OCI-LY7 (cell line): ENCODE measurements at regions not wholly inside any gene's neighbourhood (a gene's known extent, or its start where the extent isn't known, plus 50 kb on each side); places are given as distances from the start of the nearest gene placed in this dataset.

Experiments used
- BruUV-seq: library from RNA; stranded (reverse); fragments of 400-500 nt; replicated peaks from 2 replicates; lab custom pipeline; 2021; lab: Mats Ljungman, UMichigan
- CTCF ChIA-PET: fragments of 300-600 bp; sonication (Branson Sonifier 250); formaldehyde crosslinking; loops from one replicate; lab custom pipeline; 2022; ENCODE audit warnings: antibody characterized with exemption; ENCODE audit not compliant: unreplicated experiment; lab: Charles Lee
- POLR2A ChIA-PET: fragments of 300-600 bp; sonication (Branson Sonifier 250); formaldehyde crosslinking; loops from one replicate; lab custom pipeline; 2022; ENCODE audit warnings: antibody characterized with exemption; lab: Charles Lee
- DNase-seq: peaks from one replicate; pipeline ENCODE4 v3.0.0-alpha.2; 2015; ENCODE audit warnings: low spot score
- H2AFZ ChIP-seq: fragments of 200-600 bp; sonication (generic), shearing (Covaris generic); 2 replicates; pipeline ENCODE4 v1.6.1; 2014; ENCODE audit warnings: mild to moderate bottlenecking, antibody characterized with exemption, low read length, moderate library complexity
- H3K27ac ChIP-seq: fragments of 200-600 bp; sonication (generic); 2 replicates; pipeline ENCODE4 v1.5.1; 2014; ENCODE audit warnings: mixed run types, low read depth, mild to moderate bottlenecking, moderate library complexity, low read length, inconsistent platforms; ENCODE audit not compliant: poor library complexity, severe bottlenecking
- H3K36me3 ChIP-seq: fragments of 200-600 bp; sonication (generic); 2 replicates; pipeline ENCODE4 v1.6.1; 2014; ENCODE audit warnings: mild to moderate bottlenecking, antibody characterized with exemption, low read length, moderate library complexity, mixed read lengths; ENCODE audit not compliant: insufficient read depth
- H3K4me1 ChIP-seq: fragments of 200-600 bp; sonication (generic); 2 replicates; pipeline ENCODE4 v1.5.1; 2014; ENCODE audit warnings: mild to moderate bottlenecking, low read length; ENCODE audit not compliant: insufficient read depth, poor library complexity, severe bottlenecking
- H3K4me2 ChIP-seq: fragments of 200-600 bp; sonication (generic); 2 replicates; pipeline ENCODE4 v1.6.1; 2014; ENCODE audit warnings: mild to moderate bottlenecking, low read length
- H3K4me3 ChIP-seq: fragments of 200-600 bp; sonication (generic); 2 replicates; pipeline ENCODE4 v1.5.1; 2014; ENCODE audit warnings: mild to moderate bottlenecking, low read depth, low read length; ENCODE audit not compliant: poor library complexity, severe bottlenecking
- H3K79me2 ChIP-seq: fragments of 200-600 bp; sonication (generic); 2 replicates; pipeline ENCODE4 v1.6.1; 2016; ENCODE audit warnings: low read depth, mild to moderate bottlenecking, low read length, moderate library complexity, mixed read lengths; ENCODE audit not compliant: insufficient read depth
- H3K9me2 ChIP-seq: fragments of 200-600 bp; sonication (generic); 2 replicates; pipeline ENCODE4 v1.6.1; 2016; ENCODE audit warnings: mild to moderate bottlenecking, low read length, mixed read lengths; ENCODE audit not compliant: insufficient read depth
- H3K9me3 ChIP-seq: fragments of 200-600 bp; sonication (generic); 2 replicates; pipeline ENCODE4 v1.6.1; 2014; ENCODE audit warnings: mild to moderate bottlenecking, mixed run types, low read length, mixed read lengths
- H4K20me1 ChIP-seq: fragments of 200-600 bp; sonication (generic); 2 replicates; pipeline ENCODE4 v1.6.1; 2014; ENCODE audit warnings: mild to moderate bottlenecking, antibody characterized with exemption, low read length, moderate library complexity, mixed read lengths; ENCODE audit not compliant: insufficient read depth
- EZH2phosphoT487 ChIP-seq: fragments of 200-600 bp; sonication (generic); IDR thresholded peaks from 2 replicates; pipeline ENCODE4 v1.6.1; 2018; ENCODE audit warnings: low read depth, borderline replicate concordance, mild to moderate bottlenecking, mixed run types, antibody characterized with exemption, low read length, moderate library complexity, mixed read lengths
- intact Hi-C: fragments of 100-400 bp; cut with micrococcal nuclease; formaldehyde crosslinking; loops from one replicate; pipeline ENCODE4 v1.10.0; 2022; ENCODE audit not compliant: unreplicated experiment
- TF ChIP-seq, protein P1 (sequence below): fragments of 200-600 bp; sonication (generic); conservative IDR thresholded peaks from 2 replicates; pipeline ENCODE4 v1.5.1; 2014; ENCODE audit warnings: mild to moderate bottlenecking, antibody characterized with exemption, low read length, moderate library complexity, mixed read lengths

DNA sequence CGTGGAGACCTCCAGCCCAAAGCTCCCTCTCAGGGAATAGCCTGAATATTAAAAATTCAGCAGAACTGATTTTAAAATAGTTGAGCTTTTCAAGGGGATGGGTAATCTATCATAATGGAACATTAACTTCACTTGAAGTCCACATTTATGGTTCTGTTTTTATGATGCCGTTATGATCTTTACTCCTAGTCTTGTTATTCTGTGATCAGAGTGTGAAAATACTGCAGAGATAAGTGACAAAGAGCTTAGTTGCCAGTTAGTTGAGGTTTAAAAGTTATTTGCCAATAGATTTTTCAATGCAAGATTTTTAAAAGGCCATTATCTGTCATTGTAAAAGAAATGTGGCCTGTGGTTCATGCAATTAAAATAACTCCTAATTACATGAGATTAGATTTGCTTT is 189.9 kb upstream of the RGMB start:
- DNase-seq, result no peak
- BruUV-seq, result no TSS peak
- Histone ChIP-seq H3K27ac (no peak overlapping the region), H3K4me3 (no peak overlapping the region), H3K4me2 (no peak overlapping the region), H2AFZ (no peak overlapping the region), H3K4me1 (no peaks in the 10 kb centered on the region), H3K36me3 (no peaks in the 10 kb centered on the region), H4K20me1 (no peaks in the 10 kb centered on the region), H3K79me2 (no peaks in the 10 kb centered on the region), H3K9me3 (no peaks in the 10 kb centered on the region), H3K9me2 (no peaks in the 10 kb centered on the region; the same call in 1 of the 2 replicates)
- TF ChIP-seq, protein P1, sequence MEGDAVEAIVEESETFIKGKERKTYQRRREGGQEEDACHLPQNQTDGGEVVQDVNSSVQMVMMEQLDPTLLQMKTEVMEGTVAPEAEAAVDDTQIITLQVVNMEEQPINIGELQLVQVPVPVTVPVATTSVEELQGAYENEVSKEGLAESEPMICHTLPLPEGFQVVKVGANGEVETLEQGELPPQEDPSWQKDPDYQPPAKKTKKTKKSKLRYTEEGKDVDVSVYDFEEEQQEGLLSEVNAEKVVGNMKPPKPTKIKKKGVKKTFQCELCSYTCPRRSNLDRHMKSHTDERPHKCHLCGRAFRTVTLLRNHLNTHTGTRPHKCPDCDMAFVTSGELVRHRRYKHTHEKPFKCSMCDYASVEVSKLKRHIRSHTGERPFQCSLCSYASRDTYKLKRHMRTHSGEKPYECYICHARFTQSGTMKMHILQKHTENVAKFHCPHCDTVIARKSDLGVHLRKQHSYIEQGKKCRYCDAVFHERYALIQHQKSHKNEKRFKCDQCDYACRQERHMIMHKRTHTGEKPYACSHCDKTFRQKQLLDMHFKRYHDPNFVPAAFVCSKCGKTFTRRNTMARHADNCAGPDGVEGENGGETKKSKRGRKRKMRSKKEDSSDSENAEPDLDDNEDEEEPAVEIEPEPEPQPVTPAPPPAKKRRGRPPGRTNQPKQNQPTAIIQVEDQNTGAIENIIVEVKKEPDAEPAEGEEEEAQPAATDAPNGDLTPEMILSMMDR, result no peak
- TF ChIP-seq EZH2phosphoT487, result no peak
- ChIA-PET POLR2A (interaction anchor here (0.7 kb wide), 2 partner anchors 185 to 654 kb away, joined by 3 read pairs; no protein-coding TSS in a partner anchor), CTCF (no interaction called here)
- intact Hi-C loops, result no loop called here

DNA sequence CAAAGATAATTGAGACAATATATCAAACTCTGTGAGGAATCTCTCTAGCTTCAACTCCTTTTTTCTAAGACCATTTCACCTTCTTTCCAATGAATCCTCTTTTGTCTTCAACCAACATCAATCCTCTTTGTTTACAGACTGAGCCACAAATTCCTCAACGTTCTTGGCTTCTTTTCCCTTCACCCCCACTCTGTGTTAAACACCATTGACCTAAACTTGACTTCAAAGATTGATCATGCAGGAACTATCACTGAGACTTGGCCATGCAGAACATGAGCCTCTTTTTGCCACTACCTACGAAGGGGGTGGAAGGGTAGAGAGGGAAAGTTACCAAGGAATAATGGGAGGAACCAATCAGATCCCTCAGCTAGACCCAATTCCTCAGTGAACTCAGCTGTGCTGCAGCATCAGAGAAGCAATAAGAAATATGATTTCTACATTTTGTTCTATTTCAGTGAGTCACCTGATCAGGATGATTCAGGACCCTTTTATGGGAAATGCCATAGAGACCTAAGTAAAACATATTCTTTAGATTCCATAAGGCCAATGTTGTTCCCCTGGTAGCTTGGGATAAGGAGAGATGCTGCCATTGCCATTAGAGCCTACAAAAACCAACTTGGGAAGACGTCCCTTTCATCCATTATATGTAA is 187.7 kb upstream of the RGMB start:
- intact Hi-C loops, result no loop called here
- Histone ChIP-seq H4K20me1 (no peaks in the 10 kb centered on the region), H3K9me3 (no peaks in the 10 kb centered on the region), H3K4me3 (no peak overlapping the region), H3K4me2 (no peak overlapping the region), H3K4me1 (no peaks in the 10 kb centered on the region), H3K36me3 (no peaks in the 10 kb centered on the region), H3K79me2 (no peaks in the 10 kb centered on the region), H2AFZ (no peak overlapping the region), H3K27ac (no peak overlapping the region), H3K9me2 (no peaks in the 10 kb centered on the region; the same call in 1 of the 2 replicates)
- no TSS peak for BruUV-seq
- POLR2A ChIA-PET, result no interaction called here
- CTCF ChIA-PET, result no interaction called here
- no peak for DNase-seq
- TF ChIP-seq, protein P1, result no peak
- no peak for TF ChIP-seq EZH2phosphoT487

DNA sequence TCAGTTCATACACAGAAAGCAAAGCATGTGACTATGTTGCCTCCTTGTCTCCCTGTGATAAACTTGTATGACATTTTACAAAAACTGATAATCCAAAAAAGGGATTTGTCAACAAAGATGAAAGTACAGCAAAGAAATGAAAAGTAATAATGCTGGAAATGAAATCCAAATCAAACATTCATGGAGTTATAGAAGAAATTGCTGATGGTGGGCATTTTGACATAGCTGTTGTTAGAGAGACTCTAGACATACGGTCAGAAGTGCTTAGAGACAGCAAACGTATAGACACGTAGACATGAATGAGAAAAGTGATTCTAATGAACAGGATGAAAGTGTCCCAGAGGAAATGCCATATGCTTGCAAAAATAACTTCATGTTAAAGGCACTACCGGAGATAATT is 186.9 kb upstream of the RGMB start:
- Histone ChIP-seq H3K36me3 (no peaks in the 10 kb centered on the region), H3K27ac (no peak overlapping the region), H3K9me2 (no peaks in the 10 kb centered on the region; the same call in 1 of the 2 replicates), H3K4me3 (no peak overlapping the region), H4K20me1 (no peaks in the 10 kb centered on the region), H3K4me1 (no peaks in the 10 kb centered on the region), H3K79me2 (no peaks in the 10 kb centered on the region), H3K4me2 (no peak overlapping the region), H2AFZ (no peak overlapping the region), H3K9me3 (no peaks in the 10 kb centered on the region)
- POLR2A ChIA-PET, result no interaction called here
- no peak for DNase-seq
- CTCF ChIA-PET, result no interaction called here
- intact Hi-C loops, result no loop called here
- TF ChIP-seq EZH2phosphoT487, result no peak
- TF ChIP-seq, protein P1, result no peak
- no TSS peak for BruUV-seq
